B cell (primary cell): ENCODE measurements at regions not wholly inside any gene's neighbourhood (a gene's known extent, or its start where the extent isn't known, plus 50 kb on each side); places are given as distances from the start of the nearest gene placed in this dataset.

ENCODE experiments used
- EZH2 ChIP-seq: IDR thresholded peaks from 2 replicates; pipeline ENCODE4 v1.6.1; 2012; ENCODE audit warnings: borderline replicate concordance, low read depth, mild to moderate bottlenecking, moderate library complexity, low read length; ENCODE audit not compliant: insufficient read depth, poor library complexity, severe bottlenecking
- TF ChIP-seq, protein P1 (sequence below): fragments of 200-600 bp; IDR thresholded peaks from one replicate; pipeline ENCODE4 v1.8.0; 2022; ENCODE audit warnings: antibody characterized with exemption, mild to moderate bottlenecking

DNA sequence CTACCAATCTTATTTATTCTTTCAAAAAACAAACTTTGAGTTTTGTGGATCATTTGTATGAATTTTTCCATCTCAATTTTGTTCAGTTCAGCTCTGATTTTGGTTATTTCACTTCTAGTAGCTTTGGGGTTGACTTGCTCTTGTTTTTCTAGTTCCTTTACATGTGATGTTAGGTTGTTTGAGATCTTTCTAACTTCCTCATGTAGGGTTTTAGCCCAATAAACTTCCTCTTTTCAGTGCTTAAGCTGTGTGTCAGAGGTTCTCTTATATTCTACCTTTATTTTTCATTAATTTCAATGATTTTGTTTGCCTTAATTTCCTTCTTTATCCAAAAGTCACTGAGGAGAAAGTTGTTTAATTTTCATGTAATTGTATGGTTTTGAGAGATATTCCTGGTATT lies 860.4 kb upstream of the FBXO33 start:
- TF ChIP-seq, protein P1, sequence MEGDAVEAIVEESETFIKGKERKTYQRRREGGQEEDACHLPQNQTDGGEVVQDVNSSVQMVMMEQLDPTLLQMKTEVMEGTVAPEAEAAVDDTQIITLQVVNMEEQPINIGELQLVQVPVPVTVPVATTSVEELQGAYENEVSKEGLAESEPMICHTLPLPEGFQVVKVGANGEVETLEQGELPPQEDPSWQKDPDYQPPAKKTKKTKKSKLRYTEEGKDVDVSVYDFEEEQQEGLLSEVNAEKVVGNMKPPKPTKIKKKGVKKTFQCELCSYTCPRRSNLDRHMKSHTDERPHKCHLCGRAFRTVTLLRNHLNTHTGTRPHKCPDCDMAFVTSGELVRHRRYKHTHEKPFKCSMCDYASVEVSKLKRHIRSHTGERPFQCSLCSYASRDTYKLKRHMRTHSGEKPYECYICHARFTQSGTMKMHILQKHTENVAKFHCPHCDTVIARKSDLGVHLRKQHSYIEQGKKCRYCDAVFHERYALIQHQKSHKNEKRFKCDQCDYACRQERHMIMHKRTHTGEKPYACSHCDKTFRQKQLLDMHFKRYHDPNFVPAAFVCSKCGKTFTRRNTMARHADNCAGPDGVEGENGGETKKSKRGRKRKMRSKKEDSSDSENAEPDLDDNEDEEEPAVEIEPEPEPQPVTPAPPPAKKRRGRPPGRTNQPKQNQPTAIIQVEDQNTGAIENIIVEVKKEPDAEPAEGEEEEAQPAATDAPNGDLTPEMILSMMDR, result no peak
- no peak for TF ChIP-seq EZH2
